GM19395 (cell line): ENCODE measurements at regions not wholly inside any gene's neighbourhood (a gene's known extent, or its start where the extent isn't known, plus 50 kb on each side); places are given as distances from the start of the nearest gene placed in this dataset.

ENCODE experiments used
- ATAC-seq: cut with Tn5 transposase; IDR thresholded peaks from one replicate; pipeline ENCODE4 v1.9.1; 2021; ENCODE audit warnings: mild to moderate bottlenecking, moderate library complexity; ENCODE audit not compliant: unreplicated experiment

DNA sequence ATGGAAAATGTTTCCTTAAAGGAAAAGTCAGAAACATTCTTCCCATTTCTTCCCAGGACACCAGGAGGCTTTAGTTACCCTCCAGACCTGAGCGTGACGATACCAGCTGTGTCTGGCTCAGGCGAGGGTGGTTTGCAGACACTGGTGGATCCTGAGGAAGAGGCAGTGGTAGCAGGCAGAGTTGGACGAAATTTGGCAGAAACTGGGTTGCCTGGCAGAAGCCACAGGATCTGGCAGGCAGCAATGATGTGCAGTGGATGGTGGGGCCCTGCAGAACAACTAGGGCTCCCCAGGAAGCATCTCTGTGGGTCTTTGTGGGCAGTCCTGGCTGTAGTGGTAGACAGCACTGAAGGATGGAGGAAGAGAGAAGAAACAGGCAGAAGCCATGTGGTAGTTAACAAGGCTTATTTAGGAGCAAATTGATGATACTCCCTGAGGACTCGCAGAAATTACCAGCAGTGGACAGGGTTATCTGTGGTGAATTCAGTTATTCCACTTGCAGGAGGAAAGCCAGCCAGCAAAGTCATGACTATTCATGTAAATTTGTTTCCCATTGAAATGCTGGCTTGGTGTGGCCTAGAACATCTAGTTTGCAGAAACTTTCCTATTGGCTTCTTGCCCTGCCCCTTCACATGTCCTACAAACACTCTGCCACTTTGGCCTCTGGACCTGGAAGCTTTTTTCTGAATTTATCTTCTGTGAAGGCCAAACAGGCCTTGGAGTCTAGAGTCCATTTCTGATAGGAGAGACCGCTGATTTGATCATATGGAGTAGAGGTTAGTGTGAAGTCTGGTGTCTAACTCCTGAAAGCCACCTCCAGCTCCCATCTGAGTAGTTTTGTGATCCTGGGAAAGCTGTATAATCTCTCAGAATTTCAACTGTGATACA is 212.0 kb downstream of the DMRT2 start:
- no peak for ATAC-seq

DNA sequence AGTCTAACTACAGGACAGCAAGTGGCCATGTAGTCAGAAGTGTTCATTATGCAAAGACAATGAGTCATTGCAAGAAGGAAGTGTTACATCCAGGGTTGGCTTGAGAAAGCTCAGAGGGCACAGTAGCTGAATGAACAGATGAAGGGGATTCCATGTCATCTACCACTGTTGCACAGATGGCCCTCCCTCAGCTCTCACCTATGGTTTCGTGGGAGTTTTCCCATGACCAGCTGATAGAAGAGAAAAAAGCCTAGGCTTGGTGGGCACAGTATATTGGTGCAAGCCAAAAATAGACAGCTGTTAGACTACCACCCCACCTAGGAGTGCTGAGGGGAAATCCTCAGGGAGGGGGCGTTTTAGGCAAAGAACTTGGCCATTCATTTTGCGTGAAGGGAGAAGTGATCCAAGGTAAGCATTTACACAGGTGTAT is 217.0 kb downstream of the DMRT2 start:
- ATAC-seq = peak; percentile 89

DNA sequence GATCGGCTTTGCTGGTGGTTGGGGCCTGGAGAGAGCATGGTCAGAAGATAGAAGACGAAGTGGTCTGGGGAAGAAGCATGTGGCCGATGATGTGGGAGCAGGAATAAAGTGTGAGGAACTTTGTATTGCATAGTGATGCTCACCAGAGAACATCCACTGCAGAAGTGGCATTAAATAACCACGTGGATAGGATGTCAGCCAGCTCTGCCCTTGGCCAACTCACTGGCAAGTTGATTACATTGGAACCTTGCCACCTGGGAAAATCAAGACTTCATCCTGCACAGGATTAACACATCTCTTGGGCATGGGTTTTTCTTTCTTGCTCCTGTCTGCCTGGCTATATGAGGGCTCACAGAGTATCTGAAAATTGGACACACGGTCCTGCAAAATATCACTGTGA is 217.4 kb downstream of the DMRT2 start:
- ATAC-seq = no peak

DNA sequence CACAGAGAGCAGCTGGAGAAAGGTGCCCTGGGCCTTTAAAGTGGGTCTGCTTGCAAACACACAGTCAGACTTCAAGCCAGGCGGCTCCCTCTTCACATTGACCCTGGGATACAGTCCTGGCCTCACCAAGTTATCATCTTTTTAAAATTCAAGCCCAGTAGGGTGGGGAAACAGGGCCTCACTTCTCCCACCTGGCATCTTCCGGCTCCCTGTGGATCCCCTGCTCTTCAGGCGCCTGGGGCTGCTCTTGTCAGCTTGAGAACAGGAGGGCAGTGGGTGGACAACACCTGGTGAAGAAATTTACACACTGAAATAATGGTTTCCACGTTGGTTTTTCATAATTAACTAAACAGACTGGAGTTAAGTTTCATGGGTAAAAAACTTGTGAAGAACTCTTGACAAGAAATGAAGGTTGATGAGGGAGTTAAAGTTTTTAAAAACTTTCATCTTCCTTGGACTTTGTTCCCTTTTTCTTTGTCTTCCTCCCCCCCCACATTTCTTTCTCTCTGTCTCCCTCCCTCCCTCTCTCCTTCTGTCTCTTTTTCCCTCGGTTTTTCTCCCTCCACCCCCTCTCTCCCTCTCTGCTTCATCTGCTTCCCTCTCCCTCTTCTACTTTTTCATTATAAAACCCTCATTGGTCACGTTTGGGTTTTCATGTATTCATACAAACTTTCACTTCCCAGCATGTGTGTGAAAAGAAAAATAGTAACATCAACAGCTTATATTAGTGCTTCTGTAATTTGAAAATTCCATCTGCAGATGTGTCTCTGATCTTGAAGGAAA is 219.6 kb downstream of the DMRT2 start:
- ATAC-seq = no peak

DNA sequence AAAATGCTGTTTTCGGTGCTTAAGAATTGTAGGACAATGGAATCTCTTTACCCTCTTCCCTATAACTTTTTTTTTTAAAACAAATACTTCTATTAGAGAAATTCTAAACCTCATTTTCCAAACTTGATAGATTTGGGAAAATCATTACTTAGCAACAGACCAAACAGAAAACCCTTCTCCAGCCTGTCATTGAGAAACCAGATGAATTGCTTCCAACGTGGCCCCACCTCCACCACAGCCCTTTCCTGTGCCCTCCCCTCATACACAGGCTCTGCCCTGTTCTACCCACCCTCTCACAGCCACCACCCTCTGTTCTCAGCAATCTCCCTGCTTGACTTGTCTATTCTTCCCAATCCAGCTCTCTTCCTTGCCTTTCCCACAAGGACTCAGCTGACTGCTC is 221.2 kb downstream of the DMRT2 start:
- no peak for ATAC-seq

DNA sequence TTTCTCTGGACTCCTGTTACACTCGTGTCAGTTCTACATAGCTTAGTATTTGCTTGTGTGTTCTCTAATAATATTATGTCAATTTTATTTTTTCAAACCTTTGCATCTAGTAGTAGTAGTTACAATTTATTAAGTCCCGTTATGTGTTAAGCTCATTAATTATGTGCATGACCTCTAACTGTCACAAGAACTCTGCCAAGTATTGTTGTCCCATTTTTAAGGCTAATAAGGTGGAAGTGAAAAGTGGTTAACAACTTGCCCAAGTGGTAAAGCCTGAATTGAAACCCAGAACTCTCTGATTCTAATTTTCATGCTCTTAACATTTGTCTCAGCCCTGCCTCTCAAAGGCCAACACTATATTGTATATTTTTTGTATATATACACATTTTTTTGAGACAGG is 221.6 kb downstream of the DMRT2 start:
- no peak for ATAC-seq

DNA sequence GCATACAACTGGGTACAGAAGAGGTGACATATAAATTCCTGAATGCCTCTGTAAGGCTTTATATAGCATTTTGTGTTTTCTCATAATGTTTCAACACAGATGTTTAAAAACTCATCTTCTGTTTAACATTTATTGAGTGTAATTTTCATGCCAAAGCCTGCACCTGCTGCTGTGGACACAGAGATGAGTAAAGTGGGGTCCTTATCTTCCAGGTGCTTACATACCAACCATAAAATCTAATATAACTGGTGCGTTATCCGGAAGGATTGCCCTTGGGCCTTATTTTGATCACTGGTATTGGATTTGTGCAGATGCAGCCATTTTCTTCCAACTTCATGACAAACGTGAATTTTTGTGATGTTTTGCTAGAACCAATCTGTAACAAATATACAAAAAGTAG is 222.3 kb downstream of the DMRT2 start:
- ATAC-seq = no peak

DNA sequence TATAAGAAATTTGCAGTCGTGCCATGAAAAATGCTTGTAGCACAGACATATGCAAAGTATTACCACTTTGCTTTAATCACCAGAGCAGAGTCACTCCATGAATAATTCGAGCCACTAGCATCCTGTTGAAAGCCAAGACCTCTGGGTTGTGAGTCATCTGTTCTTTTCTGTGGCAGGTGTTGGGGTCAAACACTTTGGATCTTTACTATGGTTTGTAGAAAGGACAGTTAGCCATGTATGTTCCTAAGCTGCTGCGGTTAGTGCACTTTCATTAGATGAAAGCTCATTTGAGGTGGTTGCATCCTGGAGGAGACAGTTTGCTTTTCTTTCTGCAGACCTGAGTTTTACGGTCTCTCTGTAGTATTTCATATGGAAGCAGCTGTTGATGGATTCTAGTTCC is 223.7 kb downstream of the DMRT2 start:
- no peak for ATAC-seq

DNA sequence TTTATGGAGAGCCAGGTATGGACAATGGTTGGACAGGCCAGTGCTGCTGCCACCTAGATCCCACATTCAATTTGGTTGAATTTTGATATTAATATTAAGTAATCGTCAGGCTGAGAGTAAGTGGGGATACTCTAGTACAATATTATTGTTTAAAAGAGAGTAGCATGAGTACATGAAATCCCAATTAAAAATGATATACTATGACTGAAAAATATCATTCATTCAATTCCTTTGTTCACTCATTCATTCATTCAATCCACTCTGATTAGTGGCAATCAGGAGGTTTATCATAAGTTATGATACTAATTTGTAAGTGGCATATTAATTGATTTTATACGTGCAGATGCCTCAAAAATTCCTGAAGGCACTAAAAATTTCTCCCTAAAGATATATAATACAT is 224.2 kb downstream of the DMRT2 start:
- ATAC-seq = no peak

DNA sequence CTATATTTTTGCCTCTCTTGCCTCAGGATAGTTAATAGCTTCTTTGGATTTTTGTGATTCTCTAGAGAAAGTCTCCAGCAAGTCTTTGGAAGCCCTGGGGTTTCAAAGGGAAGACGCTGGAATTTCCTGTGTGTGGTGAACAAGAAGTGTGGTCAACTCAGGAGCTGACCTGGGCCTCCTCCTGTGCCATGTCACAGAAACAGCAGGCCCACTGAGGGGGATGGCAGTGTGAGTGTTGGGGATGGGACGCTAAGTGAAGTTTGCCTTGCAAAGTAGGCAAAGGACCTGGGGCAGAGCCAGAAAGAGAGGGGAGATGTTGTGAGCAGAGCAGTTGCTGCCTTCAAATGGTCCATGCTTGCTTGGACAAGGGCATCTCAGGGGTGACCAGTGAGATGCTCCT is 226.3 kb downstream of the DMRT2 start:
- no peak for ATAC-seq

DNA sequence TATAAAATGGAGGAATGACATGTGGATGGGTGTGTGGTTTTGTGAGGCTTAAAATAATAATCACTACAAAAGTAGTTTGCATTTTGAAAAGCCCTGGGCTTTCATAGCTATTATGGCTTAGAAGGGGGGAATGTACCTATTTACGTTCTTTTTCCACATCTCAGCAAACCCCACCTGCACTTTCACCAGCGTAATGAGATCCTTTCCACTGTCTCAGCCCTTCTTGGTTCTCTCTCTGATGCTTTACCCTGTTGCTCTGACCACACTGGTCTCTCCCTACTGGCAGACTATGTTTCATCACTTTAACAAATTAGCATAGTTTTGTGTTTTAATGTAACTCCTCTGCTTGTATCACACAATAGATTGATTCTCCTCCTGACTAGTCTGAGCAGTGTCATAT is 234.6 kb downstream of the DMRT2 start:
- no peak for ATAC-seq

DNA sequence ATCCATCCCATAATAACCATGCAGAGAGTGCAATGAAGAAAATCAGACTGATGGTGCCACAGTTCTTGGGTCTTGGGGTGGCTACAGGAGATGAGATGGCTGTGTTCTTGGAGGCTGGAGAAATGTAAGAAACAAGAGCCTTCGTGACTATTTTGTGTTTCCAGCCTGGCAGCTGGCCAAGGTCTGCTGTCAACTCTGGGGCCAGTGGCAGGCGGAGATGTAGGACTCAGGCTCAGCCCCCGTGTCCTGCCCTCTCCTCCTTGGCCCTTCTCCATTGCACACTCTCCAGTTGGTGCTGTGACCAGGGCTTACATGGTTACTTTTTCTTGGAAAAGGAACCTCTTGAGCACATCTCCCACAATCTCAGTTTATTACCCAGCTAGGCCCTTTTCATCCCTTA is 235.4 kb downstream of the DMRT2 start:
- no peak for ATAC-seq

DNA sequence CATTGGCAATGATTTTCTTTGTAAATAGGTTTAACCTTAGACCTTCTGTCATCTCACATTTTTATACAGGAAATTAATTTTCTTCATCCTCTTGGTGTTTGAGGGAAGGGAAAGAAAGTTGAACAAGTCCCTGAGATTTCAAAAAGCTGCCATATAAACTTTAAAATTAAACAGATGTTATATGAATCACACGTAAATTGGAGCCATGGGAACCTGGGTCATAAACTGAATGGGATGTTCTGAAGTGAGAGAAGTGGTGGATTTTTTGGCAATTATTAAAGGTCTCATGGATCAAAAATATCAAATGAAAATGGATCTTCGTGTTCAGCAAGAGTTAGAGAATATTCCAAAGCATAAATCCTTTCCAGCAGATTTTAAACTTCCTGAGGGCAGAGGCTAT is 242.2 kb downstream of the DMRT2 start:
- ATAC-seq = no peak

DNA sequence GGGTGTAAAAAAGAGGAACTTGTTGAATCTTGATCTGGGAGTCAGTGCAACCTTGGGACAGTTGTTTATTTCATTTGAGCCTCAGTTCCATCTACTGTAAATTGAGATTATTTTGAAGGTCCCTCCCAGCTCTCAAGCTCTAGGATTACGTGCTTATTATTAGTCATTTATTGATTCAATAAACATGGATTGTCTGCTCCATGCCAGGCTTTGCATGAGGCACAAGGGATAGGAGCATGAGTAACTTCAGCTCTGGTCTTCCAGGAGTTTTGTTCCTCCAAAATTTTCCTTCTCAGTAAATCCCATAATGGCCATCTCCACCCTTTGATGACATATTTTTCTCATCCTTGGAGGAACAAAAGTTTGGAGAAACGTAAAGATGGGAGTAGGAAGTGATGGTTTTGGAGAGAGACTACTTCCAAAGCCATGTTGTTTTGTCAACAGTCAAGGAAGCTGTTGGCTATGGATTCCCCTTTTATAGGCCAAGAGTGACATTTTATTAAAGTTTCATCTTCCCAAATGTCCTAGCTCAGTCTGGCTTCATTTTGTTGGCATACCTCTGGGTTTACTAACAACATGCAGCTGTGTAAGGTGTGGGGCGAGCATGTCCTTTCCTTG is 244.6 kb downstream of the DMRT2 start:
- no peak for ATAC-seq

DNA sequence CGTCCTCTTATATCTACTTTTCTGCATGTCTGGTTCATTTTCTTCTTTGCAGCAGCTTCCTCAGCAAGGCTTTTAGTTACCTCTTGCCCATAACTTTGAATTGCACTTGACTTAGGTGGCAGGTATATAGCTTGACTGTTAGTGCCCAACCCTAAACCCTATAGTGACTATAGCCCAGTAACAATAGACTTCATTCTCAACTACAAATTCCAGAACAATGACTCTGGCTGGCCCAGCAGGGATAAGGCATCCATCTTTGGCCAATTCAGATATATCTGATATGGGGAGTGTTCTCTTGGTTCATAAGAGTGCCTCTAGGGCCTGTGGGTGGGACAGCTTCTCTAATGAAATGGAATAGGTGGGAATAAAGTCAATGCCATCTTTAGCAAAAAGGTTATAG is 246.2 kb downstream of the DMRT2 start:
- no peak for ATAC-seq

DNA sequence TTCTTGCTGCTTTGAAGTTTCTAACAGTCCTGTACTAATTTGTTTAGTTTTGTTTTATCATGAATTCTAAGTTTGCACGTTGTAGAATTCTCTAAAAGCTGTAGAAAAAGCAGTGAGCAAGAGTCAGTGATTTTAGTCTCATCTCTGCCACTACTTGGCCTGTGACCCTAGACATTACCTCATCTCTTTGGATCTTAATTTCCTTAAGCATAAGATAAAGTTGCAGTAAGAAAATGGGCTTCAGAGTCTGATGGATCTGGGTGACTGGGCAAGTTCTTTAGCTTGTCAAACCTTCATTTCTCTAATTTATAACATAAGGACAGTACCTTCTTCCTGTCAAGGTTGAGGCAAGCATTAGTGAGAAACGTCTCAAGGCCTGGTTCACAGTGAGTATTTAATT is 247.9 kb downstream of the DMRT2 start:
- no peak for ATAC-seq

DNA sequence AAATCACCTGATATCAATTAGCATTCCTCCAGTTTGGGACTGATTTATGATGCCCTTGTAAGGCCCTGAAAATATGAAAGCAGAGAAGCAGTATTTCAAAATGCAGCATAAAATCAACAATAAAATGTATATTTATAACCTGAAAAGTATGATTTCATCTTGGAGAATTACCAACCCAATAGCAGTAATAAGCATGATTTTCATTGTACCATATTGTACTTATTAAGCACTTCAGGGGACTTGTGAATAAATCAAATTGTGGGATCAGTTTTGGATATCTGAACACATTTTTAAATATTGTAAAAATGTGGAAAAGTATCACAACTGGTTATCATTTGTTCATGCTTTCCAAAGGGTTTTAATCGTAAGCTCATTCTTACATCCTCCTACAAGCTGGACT is 250.8 kb downstream of the DMRT2 start:
- no peak for ATAC-seq

DNA sequence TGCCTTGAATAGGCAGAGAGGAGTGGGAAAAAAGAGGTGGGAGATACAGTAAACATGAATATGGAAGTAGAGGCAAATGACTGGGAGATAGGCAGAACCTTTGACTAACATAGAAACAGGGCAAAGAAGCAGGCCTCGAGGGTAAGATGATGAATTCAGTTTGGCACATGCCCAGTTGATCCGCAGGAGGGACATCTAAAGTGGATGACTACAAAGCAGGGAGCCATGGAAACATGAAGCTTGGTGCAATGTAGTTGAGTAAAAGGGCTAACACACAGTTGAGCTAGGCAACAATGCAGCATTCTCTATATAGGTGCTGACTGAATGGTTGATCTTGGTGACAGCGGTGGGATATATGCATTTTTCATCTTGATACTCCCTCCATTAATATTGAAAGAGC is 253.8 kb downstream of the DMRT2 start:
- no peak for ATAC-seq

DNA sequence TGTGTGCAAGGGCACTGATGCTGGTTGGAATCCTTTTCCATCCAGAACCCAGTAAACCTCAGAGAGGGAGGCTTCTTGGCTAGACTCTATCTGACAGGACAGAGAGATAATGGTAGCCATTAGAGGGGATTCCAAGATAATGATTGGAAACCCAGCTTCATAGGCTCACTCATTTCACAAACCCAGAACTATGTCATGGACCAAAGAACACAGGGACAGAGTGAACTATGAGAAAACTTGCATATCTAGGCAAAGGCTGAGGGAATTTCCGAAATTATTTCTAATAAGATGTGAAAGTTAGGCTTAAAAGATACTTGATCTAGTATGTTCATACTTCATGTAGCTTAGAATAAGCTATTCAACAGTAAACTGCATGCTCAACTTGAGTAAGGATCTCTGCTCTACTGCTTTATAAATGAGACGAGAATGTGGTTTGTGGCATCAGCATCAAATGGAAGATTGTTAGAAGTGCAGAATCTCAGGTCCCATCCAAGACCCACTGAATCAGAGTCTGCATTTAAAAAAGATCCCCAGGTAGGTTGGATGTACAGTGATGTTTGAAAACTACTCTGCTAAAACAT is 261.4 kb downstream of the DMRT2 start:
- ATAC-seq = no peak

DNA sequence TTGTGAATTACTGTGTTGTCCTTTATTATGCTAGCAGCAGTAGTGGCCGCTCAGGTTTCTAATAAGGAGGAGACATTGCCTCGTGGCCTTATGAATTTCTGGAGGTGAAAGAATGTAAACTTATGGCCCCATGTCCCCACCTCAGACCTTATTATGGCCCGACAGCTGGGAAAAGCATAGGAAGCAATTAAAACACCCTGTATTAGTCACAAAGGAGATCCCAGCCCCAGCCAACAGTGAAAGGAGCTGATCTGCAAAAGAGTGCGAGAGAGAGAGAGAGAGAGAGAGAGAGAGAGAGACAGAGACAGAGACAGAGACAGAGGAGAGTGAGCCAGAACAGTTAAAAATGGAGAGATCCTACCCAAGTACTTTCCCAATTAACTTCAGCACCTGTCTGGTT is 269.3 kb downstream of the DMRT2 start:
- no peak for ATAC-seq

DNA sequence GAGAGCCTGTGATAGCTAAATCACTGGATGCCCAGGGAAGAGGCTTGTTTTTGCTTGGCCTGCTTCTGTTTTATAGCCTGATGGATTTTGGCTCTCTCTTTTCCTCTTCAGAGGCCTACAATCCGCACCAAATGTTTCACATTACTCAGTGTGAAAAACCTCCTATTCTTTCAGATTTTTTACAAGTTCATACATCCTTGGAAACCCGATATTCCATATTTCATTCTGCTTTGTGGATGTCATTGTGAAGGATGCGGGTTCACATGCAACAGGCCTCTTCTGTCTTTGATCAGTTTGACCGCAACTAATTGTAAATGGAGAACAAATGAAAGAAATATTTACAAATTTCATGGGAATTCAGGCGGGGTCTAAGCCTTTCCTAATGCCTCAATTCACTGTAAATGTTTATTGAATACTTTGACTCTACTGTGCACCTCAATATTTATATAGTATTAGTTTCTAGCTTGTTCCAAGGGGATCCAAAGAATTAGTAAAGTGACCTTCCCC is 269.9 kb downstream of the DMRT2 start:
- no peak for ATAC-seq
